Upper lobe of left lung (tissue), 4 donors: ENCODE measurements at regions not wholly inside any gene's neighbourhood (a gene's known extent, or its start where the extent isn't known, plus 50 kb on each side); places are given as distances from the start of the nearest gene placed in this dataset.

Experiments used
- POLR2A ChIP-seq, 4 donors: fragments of 450-650 bp; IDR thresholded peaks; one replicate each; pipeline ENCODE4 v1.5.1; 2016 to 2017; ENCODE audit warnings: antibody characterized with exemption in 4 of 4, mild to moderate bottlenecking in 2 of 4
- POLR2AphosphoS5 ChIP-seq, 2 donors: sonication (generic); formaldehyde crosslinking; IDR thresholded peaks; one replicate each; pipeline ENCODE4 v1.5.1; 2017; ENCODE audit warnings: antibody characterized with exemption in 2 of 2
- TF ChIP-seq, protein P1 (sequence below), 6 experiments: fragments of 450-650 bp in 4 of 6; fragments of 200-600 bp in 2 of 6; sonication (generic) in 2 of 6; IDR thresholded peaks; one replicate each; pipeline ENCODE4 v1.5.1; 2016 to 2019; ENCODE audit warnings: antibody characterized with exemption in 6 of 6

DNA sequence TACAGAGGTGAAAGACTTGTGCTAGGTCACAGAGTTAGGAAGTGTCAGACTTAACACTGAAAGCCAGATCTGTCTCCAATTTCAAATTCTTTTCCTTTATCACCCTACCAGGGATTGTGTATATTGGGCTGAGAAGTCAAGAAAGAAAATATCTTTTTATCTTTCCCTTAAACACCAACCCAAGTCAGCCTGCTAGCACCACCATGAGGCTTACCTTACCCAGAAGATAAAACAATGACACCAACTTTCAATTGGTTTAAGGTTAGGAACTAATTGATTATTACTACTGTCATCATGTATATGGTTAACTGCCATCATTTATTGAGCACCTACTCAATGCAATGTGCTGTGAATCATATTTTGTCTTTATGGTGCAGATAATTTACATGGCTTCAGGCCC lies 178.9 kb upstream of the FOXD3 start:
- TF ChIP-seq, protein P1, sequence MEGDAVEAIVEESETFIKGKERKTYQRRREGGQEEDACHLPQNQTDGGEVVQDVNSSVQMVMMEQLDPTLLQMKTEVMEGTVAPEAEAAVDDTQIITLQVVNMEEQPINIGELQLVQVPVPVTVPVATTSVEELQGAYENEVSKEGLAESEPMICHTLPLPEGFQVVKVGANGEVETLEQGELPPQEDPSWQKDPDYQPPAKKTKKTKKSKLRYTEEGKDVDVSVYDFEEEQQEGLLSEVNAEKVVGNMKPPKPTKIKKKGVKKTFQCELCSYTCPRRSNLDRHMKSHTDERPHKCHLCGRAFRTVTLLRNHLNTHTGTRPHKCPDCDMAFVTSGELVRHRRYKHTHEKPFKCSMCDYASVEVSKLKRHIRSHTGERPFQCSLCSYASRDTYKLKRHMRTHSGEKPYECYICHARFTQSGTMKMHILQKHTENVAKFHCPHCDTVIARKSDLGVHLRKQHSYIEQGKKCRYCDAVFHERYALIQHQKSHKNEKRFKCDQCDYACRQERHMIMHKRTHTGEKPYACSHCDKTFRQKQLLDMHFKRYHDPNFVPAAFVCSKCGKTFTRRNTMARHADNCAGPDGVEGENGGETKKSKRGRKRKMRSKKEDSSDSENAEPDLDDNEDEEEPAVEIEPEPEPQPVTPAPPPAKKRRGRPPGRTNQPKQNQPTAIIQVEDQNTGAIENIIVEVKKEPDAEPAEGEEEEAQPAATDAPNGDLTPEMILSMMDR (IDR thresholded peaks at IDR 0.05) = no peak
- TF ChIP-seq POLR2AphosphoS5 (IDR thresholded peaks at IDR 0.05) (no peak), POLR2A (IDR thresholded peaks at IDR 0.05) (no peak)
